Liver (tissue), 8 donors: ENCODE measurements at regions not wholly inside any gene's neighbourhood (a gene's known extent, or its start where the extent isn't known, plus 50 kb on each side); places are given as distances from the start of the nearest gene placed in this dataset.

Experiments used
- DNase-seq: peaks from one replicate; pipeline ENCODE4 v3.0.0-alpha.2; 2017; ENCODE audit warnings: low spot score
- H3K27ac ChIP-seq, 2 donors: one replicate each; pipeline ENCODE4 v1.7.0; 2013; ENCODE audit warnings: inconsistent platforms in 2 of 2, low read length in 2 of 2, control low read depth in 1 of 2, low read depth in 1 of 2, mild to moderate bottlenecking in 1 of 2
- H3K27me3 ChIP-seq, 4 donors: one replicate each; pipeline versions ENCODE4 v1.6.1 to v1.7.0; 2013; ENCODE audit warnings: low read length in 3 of 4, inconsistent platforms in 1 of 4, mild to moderate bottlenecking in 1 of 4, moderate library complexity in 1 of 4; ENCODE audit not compliant: control insufficient read depth in 4 of 4, insufficient read depth in 4 of 4
- H3K36me3 ChIP-seq, 4 donors: one replicate each; pipeline versions ENCODE4 v1.6.1 to v1.7.0; 2013; ENCODE audit warnings: low read length in 3 of 4, mild to moderate bottlenecking in 3 of 4, low read depth in 1 of 4, moderate library complexity in 1 of 4; ENCODE audit not compliant: control insufficient read depth in 4 of 4, insufficient read depth in 3 of 4
- H3K4me1 ChIP-seq, 4 donors: one replicate each; pipeline versions ENCODE4 v1.6.1 to v1.7.0; 2013; ENCODE audit warnings: low read length in 3 of 4, mild to moderate bottlenecking in 3 of 4, moderate library complexity in 1 of 4; ENCODE audit not compliant: control insufficient read depth in 4 of 4, insufficient read depth in 4 of 4
- H3K4me3 ChIP-seq, 3 donors: one replicate each; pipeline versions ENCODE4 v1.6.1 to v1.7.0; 2013; ENCODE audit warnings: low read length in 3 of 3, control low read depth in 1 of 3, low read depth in 1 of 3, mild to moderate bottlenecking in 1 of 3
- H3K9ac ChIP-seq, 2 donors: one replicate each; pipeline ENCODE4 v1.7.0; 2013; ENCODE audit warnings: low read length in 2 of 2, mild to moderate bottlenecking in 2 of 2, moderate library complexity in 2 of 2, control low read depth in 1 of 2, low read depth in 1 of 2
- H3K9me3 ChIP-seq, 4 donors: one replicate each; pipeline versions ENCODE4 v1.6.1 to v1.7.0; 2013; ENCODE audit warnings: low read length in 3 of 4; ENCODE audit not compliant: control insufficient read depth in 4 of 4
- ATF3 ChIP-seq: IDR thresholded peaks from 2 replicates; pipeline ENCODE4 v1.6.1; 2016; ENCODE audit warnings: antibody characterized with exemption
- CTCF ChIP-seq: fragments of 150-350 bp; IDR thresholded peaks from 2 replicates; pipeline ENCODE4 v1.5.1; 2017; ENCODE audit warnings: improper control_type of control experiment, low read depth, low read length; ENCODE audit not compliant: missing input control
- EGR1 ChIP-seq, 2 donors: IDR thresholded peaks; 2 replicates each; pipeline ENCODE4 v1.6.1; 2016 to 2018; ENCODE audit warnings: antibody characterized with exemption in 2 of 2, low read depth in 2 of 2
- FOXA1 ChIP-seq: IDR thresholded peaks from 2 replicates; pipeline ENCODE4 v1.6.1; 2016; ENCODE audit warnings: antibody characterized with exemption
- FOXA2 ChIP-seq: IDR thresholded peaks from 2 replicates; pipeline ENCODE4 v1.6.1; 2016; ENCODE audit warnings: antibody characterized with exemption
- GABPA ChIP-seq, 2 donors: IDR thresholded peaks in 1 of 2; conservative IDR thresholded peaks in 1 of 2; 2 replicates each; pipeline ENCODE4 v1.6.1; 2016; ENCODE audit warnings: antibody characterized with exemption in 2 of 2, mild to moderate bottlenecking in 1 of 2, moderate library complexity in 1 of 2
- HNF4A ChIP-seq, 2 donors: conservative IDR thresholded peaks; 2 replicates each; pipeline ENCODE4 v1.6.1; 2016; ENCODE audit warnings: antibody characterized with exemption in 2 of 2, mild to moderate bottlenecking in 2 of 2
- HNF4G ChIP-seq: IDR thresholded peaks from 2 replicates; pipeline ENCODE4 v1.6.1; 2016; ENCODE audit warnings: antibody characterized with exemption
- JUND ChIP-seq, 2 donors: IDR thresholded peaks; 2 replicates each; pipeline ENCODE4 v1.6.1; 2016; ENCODE audit warnings: antibody characterized with exemption in 2 of 2
- NR2F2 ChIP-seq: IDR thresholded peaks from 2 replicates; pipeline ENCODE4 v1.6.1; 2016; ENCODE audit warnings: antibody characterized with exemption
- RAD21 ChIP-seq, 2 donors: IDR thresholded peaks; 2 replicates each; pipeline ENCODE4 v1.6.1; 2016; ENCODE audit warnings: antibody characterized with exemption in 2 of 2, mild to moderate bottlenecking in 2 of 2
- REST ChIP-seq: IDR thresholded peaks from 2 replicates; pipeline ENCODE4 v1.6.1; 2016; ENCODE audit warnings: antibody characterized with exemption, mild to moderate bottlenecking
- RXRA ChIP-seq, 2 donors: IDR thresholded peaks; 2 replicates each; pipeline ENCODE4 v1.6.1; 2017 to 2018; ENCODE audit warnings: antibody characterized with exemption in 2 of 2, mild to moderate bottlenecking in 1 of 2
- TAF1 ChIP-seq: conservative IDR thresholded peaks from 2 replicates; pipeline ENCODE4 v1.6.1; 2016; ENCODE audit warnings: antibody characterized with exemption, mild to moderate bottlenecking
- YY1 ChIP-seq: IDR thresholded peaks from 2 replicates; pipeline ENCODE4 v1.6.1; 2016; ENCODE audit warnings: antibody characterized with exemption, mild to moderate bottlenecking
- ZBTB33 ChIP-seq: IDR thresholded peaks from 2 replicates; pipeline ENCODE4 v1.6.1; 2016; ENCODE audit warnings: antibody characterized with exemption
- WGBS: extraction: QIAGEN DNeasy Blood & Tissue Kit; methylation state at CpG from one replicate; pipeline ENCODE4 v1.1.7; 2013; 5-methylcytosine and 5-hydroxymethylcytosine counted together
- donor health status: healthy.
- donor health status: healthy.
- donor health status: healthy.
- donor health status: healthy.
- donor health status: healthy.

GRCh38 chr6:40899684-40900155, 139.3 kb downstream of the UNC5CL start:
- no peak for DNase-seq
- Histone ChIP-seq H3K27me3 (no peaks in the 10 kb centered on the region), H3K27ac (no peak overlapping the region), H3K36me3 (no peaks in the 10 kb centered on the region), H3K9me3 (no peaks in the 10 kb centered on the region), H3K4me1 (peaks cover 11 to 38% (median 21%) of the 10 kb centered on the region in 4 donors), H3K4me3 (no peak overlapping the region), H3K9ac (no peak overlapping the region)
- WGBS: 42% methylated on average over 7 of the region's 7 CpGs
- no peak for TF ChIP-seq RAD21 (IDR thresholded peaks at IDR 0.05)
- TF ChIP-seq HNF4A (conservative IDR thresholded peaks at IDR 0.05): no peak
- no peak for TF ChIP-seq ZBTB33
- TF ChIP-seq NR2F2: no peak
- no peak for TF ChIP-seq EGR1 (IDR thresholded peaks at IDR 0.05; ENCODE audit: low read depth in 2 of 2)
- no peak for TF ChIP-seq HNF4G
- TF ChIP-seq YY1: no peak
- no peak for TF ChIP-seq TAF1
- no peak for TF ChIP-seq JUND (IDR thresholded peaks at IDR 0.05)
- TF ChIP-seq GABPA (IDR thresholded peaks at IDR 0.05 in 1 of 2, conservative IDR thresholded peaks at IDR 0.05 in 1 of 2): no peak

- TF ChIP-seq YY1 (no peak), JUND (IDR thresholded peaks at IDR 0.05) (no peak), ATF3 (no peak), REST (no peak), CTCF (no peak), HNF4A (conservative IDR thresholded peaks at IDR 0.05) (no peak), HNF4G (no peak), FOXA1 (no peak), TAF1 (no peak), RXRA (IDR thresholded peaks at IDR 0.05) (no peak), EGR1 (IDR thresholded peaks at IDR 0.05; ENCODE audit: low read depth in 2 of 2) (no peak), ZBTB33 (no peak), FOXA2 (no peak), GABPA (IDR thresholded peaks at IDR 0.05 in 1 of 2, conservative IDR thresholded peaks at IDR 0.05 in 1 of 2) (no peak)
- DNase-seq: no peak
- Histone ChIP-seq H3K4me1 (peaks cover 11 to 38% (median 21%) of the 10 kb centered on the region in 4 donors), H3K4me3 (no peak overlapping the region), H3K36me3 (no peaks in the 10 kb centered on the region), H3K27me3 (no peaks in the 10 kb centered on the region), H3K9me3 (no peaks in the 10 kb centered on the region), H3K9ac (no peak overlapping the region), H3K27ac (no peak overlapping the region)
- WGBS: 97% methylated on average over 1 of the region's 1 CpG
Observed at GRCh38 chr6:40898073-40898472, 140.9 kb downstream of the UNC5CL start.
